Stimulated activated naive CD8-positive, alpha-beta T cell treated with anti-CD3 and anti-CD28 coated beads, Interleukin-15, amount 100 ng/mL, for 72 hours (primary cell): ENCODE measurements at regions not wholly inside any gene's neighbourhood (a gene's known extent, or its start where the extent isn't known, plus 50 kb on each side); places are given as distances from the start of the nearest gene placed in this dataset.

Source experiments
- ATAC-seq: fragments of 150-1000 bp; cut with Tn5 transposase; 2 replicates; pipeline ENCODE4 v1.10.0; 2021; ENCODE audit warnings: mild to moderate bottlenecking, moderate library complexity
- DNase-seq, 2 donors: peaks; one replicate each; pipeline ENCODE4 v3.0.0; 2021 to 2022
- H3K27ac Mint-ChIP-seq, 2 donors: one replicate each; pipeline ENCODE4 v1.8.0; 2022; ENCODE audit warnings: mild to moderate bottlenecking in 2 of 2, mixed read lengths in 2 of 2, moderate library complexity in 2 of 2
- H3K27me3 Mint-ChIP-seq: one replicate; pipeline ENCODE4 v1.8.0; 2022; ENCODE audit warnings: mixed read lengths
- H3K4me1 Mint-ChIP-seq: one replicate; pipeline ENCODE4 v1.8.0; 2022; ENCODE audit warnings: mild to moderate bottlenecking, mixed read lengths
- H3K4me3 Mint-ChIP-seq, 2 donors: one replicate each; pipeline ENCODE4 v1.8.0; 2022; ENCODE audit warnings: mild to moderate bottlenecking in 2 of 2, mixed read lengths in 2 of 2, moderate library complexity in 1 of 2
- H3K9me3 Mint-ChIP-seq, 2 donors: one replicate each; pipeline ENCODE4 v1.8.0; 2022; ENCODE audit warnings: mixed read lengths in 2 of 2

DNA sequence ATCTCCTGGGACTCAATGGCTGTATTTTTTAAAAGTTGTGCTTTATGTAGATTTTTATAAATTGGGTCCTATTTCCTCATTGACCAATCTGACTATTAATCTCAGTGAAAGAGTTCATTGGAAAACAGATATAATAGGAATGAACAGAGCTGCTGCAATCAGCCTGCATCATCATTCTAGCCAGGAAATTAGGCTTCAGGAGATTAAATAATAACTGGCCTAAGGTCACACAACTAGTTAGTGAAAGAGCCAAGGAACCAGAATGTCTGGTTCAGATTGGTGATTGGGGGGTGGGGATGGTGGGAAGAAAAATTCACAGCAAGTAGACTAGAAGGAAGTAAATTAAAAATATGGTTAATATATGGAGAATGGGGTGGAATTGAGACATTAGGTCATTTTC is 180.9 kb upstream of the ROPN1 start:
- Mint-ChIP-seq H3K4me3 (no peak overlapping the region), H3K27ac (no peak overlapping the region), H3K4me1 (no peaks in the 10 kb centered on the region), H3K27me3 (peaks cover 18% of the 10 kb centered on the region), H3K9me3 (no peaks in the 10 kb centered on the region)
- ATAC-seq (no peak), DNase-seq (no peak)

DNA sequence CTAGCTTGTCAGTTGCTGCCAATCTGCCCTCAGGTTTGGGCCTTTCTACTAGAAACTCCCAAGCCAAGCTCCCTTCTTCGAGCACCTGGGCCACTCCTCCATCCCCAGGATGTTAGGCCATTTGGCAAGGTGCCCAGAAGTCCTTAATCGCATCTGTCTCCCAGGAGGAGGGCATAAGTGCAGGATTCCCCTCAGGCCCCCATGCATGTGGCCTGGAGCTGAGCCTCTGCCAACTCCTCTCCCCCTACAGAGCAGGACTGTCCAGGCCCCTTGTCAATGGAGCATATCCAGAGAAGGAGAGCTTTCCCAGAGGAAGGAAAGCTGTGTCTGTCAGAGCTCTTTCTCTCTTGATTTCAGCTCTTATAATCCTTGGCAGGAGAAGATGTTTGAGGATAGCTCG is 182.6 kb upstream of the ROPN1 start:
- ATAC-seq: no peak
- Mint-ChIP-seq H3K27ac (no peak overlapping the region), H3K4me1 (no peaks in the 10 kb centered on the region), H3K27me3 (peaks cover 5% of the 10 kb centered on the region), H3K4me3 (no peak overlapping the region), H3K9me3 (no peaks in the 10 kb centered on the region)
- DNase-seq: no peak

DNA sequence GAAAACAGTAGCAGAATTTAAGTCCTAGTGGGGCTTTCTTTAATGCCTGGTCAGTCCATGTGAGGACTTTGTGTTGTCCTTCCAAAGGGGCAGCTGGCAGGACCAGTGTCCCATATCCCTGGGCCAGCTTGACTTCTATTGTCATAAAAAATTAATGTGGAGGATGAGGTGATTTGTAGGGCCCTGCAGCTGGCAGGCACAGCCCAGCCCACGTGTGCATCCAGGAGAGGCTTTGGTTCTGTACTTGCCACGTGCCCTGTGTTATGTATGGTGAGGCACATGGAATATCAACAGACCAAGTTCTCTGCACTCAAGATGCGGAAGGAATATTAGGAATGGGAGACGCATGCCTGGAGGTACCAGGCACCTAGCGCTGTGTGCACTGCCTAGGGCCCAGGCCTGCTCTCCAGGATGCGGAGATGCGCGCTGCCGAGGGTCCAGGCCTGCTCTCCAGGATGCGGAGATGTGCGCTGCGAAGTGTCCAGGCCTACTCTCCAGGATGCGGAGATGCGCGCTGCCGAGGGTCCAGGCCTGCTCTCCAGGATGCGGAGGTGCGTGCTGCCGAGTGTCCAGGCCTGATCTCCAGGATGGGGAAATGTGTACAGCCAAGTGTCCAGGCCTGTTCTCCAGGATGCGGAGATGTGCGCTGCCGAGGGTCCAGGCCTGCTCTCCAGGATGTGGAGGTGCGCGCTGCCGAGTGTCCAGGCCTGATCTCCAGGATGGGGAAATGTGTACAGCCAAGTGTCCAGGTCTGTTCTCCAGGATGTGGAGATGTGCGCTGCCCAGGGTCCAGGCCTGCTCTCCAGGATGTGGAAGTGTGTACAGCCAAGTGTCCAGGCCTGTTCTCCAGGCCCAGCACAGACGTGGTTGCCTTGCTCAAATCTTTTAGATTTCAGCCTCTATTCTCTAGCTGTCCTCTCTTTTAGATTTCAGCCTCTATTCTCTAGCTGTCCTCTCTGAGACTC is 183.3 kb upstream of the ROPN1 start:
- no peaks in the 10 kb centered on the region for H3K27me3 Mint-ChIP-seq
- H3K9me3 Mint-ChIP-seq: no peaks in the 10 kb centered on the region
- H3K4me1 Mint-ChIP-seq: no peaks in the 10 kb centered on the region
- no peak for ATAC-seq
- H3K27ac Mint-ChIP-seq: no peak overlapping the region
- no peak for DNase-seq
- H3K4me3 Mint-ChIP-seq: no peak overlapping the region

DNA sequence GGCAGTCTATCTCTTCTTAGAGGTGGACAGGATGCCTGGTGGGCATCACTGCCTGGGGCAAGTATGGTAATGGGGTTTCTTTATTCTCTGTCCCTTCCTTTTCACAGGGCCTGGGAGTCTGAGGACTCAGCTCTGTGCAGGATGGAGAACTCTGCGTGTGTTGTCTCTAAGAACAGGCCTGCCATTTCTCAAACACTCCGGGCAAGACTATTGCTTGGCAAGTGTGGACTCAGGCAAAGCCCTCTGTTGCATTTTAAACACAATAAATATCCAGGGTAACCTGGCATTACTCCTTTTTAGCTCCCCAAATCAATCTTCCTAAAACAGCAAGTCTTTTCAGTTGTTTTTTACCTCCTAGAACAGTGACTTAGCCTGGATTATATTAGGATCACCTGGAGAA is 185.1 kb upstream of the ROPN1 start:
- Mint-ChIP-seq H3K9me3 (no peaks in the 10 kb centered on the region), H3K27me3 (no peaks in the 10 kb centered on the region)

DNA sequence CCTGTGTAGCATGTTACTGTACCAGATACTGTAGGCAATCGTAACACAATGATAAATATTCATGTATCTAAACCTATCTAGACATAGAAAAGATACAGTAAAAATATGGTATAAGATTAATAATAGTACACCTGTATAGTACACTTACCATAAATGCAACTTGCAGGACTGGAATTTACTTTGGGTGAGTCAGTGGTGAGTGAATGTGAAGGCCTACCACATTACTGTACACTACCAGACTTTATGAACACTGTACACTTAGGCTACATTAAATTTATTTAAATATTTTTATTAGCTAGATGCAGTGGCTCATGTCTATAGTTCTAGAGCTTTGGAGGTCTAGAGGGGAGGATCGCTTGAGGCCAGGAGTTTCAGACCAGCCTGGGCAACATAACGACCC is 186.6 kb upstream of the ROPN1 start:
- H3K4me3 Mint-ChIP-seq: no peak overlapping the region
- H3K4me1 Mint-ChIP-seq: no peaks in the 10 kb centered on the region
- H3K27ac Mint-ChIP-seq: no peak overlapping the region
- DNase-seq (no peak), ATAC-seq (no peak)
- H3K9me3 Mint-ChIP-seq: no peaks in the 10 kb centered on the region
- no peaks in the 10 kb centered on the region for H3K27me3 Mint-ChIP-seq

More for the DNA sequence above, 185.1 kb upstream of the ROPN1 start:
- no peaks in the 10 kb centered on the region for H3K4me1 Mint-ChIP-seq
- DNase-seq (no peak), ATAC-seq (no peak)
- no peak overlapping the region for H3K4me3 Mint-ChIP-seq
- no peak overlapping the region for H3K27ac Mint-ChIP-seq

DNA sequence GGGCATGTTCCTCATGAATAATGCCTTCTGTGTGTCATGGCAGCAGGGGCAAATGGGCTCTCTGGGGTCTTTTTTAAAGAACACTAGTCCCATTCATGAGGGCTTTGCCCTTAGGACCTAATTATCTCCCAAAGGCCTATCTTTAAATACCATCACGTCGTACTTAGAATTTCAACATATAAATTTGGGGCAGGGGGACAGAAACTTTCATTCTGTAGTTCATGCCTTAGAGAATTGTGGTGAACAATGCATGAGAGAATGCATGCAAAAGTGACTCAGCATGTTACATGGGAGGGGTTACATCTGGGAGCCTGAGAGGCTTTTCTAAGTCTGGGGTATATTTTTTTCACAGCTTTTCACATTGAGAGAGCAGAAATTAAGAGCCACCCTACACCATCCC is 208.5 kb upstream of the ROPN1 start:
- Mint-ChIP-seq H3K4me1 (no peaks in the 10 kb centered on the region), H3K9me3 (no peaks in the 10 kb centered on the region), H3K27ac (no peak overlapping the region), H3K27me3 (peaks cover 32% of the 10 kb centered on the region), H3K4me3 (no peak overlapping the region)
- DNase-seq (no peak), ATAC-seq (no peak)

DNA sequence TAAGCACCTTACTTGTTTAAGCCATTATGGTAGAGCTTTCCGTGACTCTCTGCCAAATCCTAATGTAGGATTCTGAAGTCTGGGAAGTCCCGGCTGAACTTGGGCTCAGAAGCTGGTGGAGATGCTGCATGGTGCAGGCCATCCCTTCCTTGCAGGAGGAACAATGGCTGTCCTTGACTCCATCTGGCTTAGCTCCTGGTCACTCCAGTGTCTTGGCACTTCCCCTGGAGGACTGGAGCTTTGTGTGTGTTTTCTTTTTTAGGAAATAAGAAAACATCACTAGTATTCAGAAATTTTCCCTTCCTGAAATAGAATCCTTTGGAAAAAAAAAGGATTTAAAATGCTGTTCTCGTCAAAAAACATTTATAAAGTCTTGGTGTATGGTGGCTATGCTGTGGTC is 209.3 kb upstream of the ROPN1 start:
- no peak overlapping the region for H3K27ac Mint-ChIP-seq
- no peak overlapping the region for H3K4me3 Mint-ChIP-seq
- peaks cover 32% of the 10 kb centered on the region for H3K27me3 Mint-ChIP-seq
- ATAC-seq (no peak), DNase-seq (no peak)
- no peaks in the 10 kb centered on the region for H3K9me3 Mint-ChIP-seq
- H3K4me1 Mint-ChIP-seq: no peaks in the 10 kb centered on the region

DNA sequence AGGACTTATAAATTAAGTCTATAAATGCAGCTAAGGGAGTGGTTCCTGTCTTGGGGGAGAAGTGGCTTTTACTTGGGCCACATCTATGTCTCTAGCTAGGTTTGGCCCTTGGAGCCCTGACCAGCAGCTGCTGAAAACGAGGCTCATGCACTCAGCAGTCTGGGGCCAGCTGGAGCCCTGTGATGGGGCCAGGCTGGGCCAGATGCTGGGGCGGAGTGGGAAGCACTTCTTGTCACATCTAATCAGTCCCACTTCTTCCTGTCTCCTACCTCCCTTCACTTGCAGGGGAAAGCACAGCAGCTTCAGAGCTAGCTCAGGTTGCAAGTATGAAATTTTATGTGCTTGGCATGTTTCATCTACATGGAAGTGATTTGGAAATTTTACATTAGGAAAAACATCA is 209.9 kb upstream of the ROPN1 start:
- H3K27me3 Mint-ChIP-seq: peaks cover 32% of the 10 kb centered on the region
- H3K4me1 Mint-ChIP-seq: no peaks in the 10 kb centered on the region
- no peak overlapping the region for H3K27ac Mint-ChIP-seq
- H3K4me3 Mint-ChIP-seq: no peak overlapping the region
- DNase-seq: no peak
- no peaks in the 10 kb centered on the region for H3K9me3 Mint-ChIP-seq
- no peak for ATAC-seq

DNA sequence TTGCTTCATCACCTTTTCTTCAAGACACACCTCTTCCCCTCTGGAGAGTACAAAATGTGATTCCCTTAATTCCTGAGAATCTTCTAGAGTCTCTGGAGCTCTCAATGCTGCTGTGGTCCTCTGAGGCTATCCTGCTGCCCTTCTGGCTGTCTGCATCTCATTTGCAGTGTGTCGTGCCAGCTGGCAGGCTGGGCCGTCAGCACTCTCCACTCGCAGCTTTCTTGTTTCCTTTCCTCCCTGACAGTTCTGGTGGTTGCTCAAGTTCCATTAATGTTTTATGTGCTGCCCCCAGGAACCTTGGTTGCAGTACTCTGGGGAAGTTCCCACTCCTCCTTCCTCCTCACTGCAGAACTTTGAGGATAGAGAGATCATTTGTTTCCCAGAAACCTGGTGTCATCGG is 210.8 kb upstream of the ROPN1 start:
- no peak overlapping the region for H3K27ac Mint-ChIP-seq
- DNase-seq (no peak), ATAC-seq (no peak)
- no peaks in the 10 kb centered on the region for H3K4me1 Mint-ChIP-seq
- no peak overlapping the region for H3K4me3 Mint-ChIP-seq
- H3K9me3 Mint-ChIP-seq: no peaks in the 10 kb centered on the region
- H3K27me3 Mint-ChIP-seq: peaks cover 25% of the 10 kb centered on the region

DNA sequence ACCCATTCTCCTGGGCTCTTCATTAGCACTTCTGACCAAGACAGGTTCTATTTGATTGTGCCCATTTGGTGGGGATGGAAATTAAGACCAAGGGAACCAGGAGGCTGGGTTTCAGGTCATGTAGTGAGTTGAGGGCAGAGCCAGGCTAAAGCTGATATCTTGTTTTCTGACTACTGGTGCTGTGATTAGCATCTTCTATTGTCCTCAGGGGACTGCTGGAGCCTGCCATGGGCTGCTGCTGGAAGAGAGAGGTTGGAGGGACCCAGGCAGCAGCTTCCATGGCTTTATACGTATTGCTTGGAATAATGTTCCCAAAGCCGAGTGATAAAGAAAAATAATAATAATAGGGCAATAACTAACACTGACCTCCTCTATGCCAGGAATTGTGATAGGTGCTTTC is 211.4 kb upstream of the ROPN1 start:
- ATAC-seq (no peak), DNase-seq (no peak)
- Mint-ChIP-seq H3K9me3 (no peaks in the 10 kb centered on the region), H3K27me3 (peaks cover 22% of the 10 kb centered on the region), H3K27ac (no peak overlapping the region), H3K4me1 (no peaks in the 10 kb centered on the region), H3K4me3 (no peak overlapping the region)

DNA sequence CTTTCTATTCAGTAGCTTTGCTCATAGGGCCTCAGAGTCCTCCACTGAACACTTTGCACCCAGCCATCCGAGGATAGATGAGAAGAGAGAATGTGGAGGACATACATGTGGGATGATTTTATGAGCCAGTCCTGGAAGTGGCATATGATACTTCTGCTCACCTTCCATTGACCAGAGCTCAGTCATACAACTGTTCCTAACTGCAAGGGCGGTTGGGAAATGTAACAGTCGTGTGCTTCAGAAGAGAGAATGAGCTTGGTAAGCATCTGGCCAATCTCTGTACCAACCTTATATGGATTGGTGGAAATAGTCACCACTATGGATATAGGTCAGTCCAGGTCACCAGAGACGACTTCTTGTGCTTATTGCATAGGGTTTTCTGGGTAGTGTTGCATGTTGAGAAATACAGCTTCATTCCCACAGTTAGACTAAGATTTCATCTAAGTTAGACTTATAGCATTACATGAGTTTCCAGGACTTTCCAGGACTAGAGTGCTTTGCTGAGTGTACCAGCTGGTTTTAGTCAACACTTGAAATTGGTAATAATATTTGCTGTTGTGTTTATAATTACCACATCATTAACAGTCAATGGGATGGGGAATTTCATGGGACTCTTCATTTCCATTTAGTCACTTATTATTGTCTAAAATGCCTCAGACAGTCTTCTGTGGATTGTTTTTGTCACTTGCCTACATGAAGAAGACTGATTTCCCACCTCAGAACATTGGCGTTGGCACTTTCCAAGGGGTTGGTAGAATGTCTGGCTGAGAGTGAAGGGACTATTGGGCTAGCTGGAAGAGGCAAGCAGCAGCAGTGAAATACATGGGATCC is 214.5 kb upstream of the ROPN1 start:
- Mint-ChIP-seq H3K4me1 (no peaks in the 10 kb centered on the region), H3K27ac (no peak overlapping the region), H3K9me3 (no peaks in the 10 kb centered on the region), H3K4me3 (no peak overlapping the region), H3K27me3 (peaks cover 17% of the 10 kb centered on the region)
- ATAC-seq: no peak
- DNase-seq: no peak

DNA sequence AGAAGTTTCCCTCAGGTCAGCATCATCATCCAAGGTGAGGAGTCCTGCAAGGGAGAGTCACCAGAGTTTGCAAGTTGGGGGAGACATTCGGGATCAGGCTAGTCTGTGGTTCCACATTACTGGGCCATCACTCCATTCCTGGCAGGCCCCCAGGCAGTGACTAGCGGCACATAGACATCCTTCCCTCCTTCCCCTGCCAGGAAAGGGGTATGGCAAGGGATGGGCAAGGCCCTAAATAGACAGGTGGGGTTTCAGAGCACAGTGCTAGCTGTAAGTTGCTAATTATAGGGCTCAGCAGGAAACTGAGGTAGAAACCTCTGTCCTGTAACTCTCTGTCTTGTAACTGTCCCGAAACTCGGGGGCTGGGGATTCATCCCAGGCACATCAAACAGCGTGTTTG is 215.2 kb upstream of the ROPN1 start:
- no peak for DNase-seq
- ATAC-seq: no peak
- no peaks in the 10 kb centered on the region for H3K9me3 Mint-ChIP-seq
- H3K4me1 Mint-ChIP-seq: no peaks in the 10 kb centered on the region
- no peak overlapping the region for H3K4me3 Mint-ChIP-seq
- H3K27me3 Mint-ChIP-seq: peaks cover 17% of the 10 kb centered on the region
- no peak overlapping the region for H3K27ac Mint-ChIP-seq

DNA sequence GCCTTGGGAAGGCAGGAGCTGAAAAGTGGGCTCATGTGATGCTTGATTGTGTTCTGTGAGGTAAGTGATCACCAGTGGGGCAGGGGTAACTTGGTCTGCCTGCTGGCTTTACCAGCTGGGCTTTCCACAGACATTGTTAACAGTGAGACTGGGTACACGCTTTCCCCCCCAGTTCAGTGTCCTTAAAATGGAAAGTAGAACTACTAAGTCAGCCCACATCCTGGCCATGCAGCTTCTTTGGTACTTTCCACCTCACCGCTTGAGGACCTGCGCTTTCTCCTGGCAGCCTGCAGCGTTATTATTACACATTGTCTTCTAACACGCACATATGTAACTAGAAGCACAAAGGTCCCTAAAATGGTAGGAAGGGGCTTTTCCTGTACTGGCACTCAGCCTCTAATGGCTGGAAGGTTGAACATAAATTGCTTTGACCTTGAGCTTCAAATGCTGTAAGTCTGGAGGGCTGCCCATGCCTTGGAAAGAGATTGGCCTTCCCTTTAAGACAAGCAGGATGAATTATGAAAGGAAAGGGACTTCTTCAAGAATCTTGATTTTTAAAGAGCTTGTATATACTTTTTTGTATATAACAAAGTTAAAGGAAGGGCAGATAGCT is 216.1 kb upstream of the ROPN1 start:
- H3K27me3 Mint-ChIP-seq: peaks cover 15% of the 10 kb centered on the region
- no peak overlapping the region for H3K27ac Mint-ChIP-seq
- H3K4me1 Mint-ChIP-seq: no peaks in the 10 kb centered on the region
- ATAC-seq (no peak), DNase-seq (no peak)
- no peak overlapping the region for H3K4me3 Mint-ChIP-seq
- no peaks in the 10 kb centered on the region for H3K9me3 Mint-ChIP-seq

DNA sequence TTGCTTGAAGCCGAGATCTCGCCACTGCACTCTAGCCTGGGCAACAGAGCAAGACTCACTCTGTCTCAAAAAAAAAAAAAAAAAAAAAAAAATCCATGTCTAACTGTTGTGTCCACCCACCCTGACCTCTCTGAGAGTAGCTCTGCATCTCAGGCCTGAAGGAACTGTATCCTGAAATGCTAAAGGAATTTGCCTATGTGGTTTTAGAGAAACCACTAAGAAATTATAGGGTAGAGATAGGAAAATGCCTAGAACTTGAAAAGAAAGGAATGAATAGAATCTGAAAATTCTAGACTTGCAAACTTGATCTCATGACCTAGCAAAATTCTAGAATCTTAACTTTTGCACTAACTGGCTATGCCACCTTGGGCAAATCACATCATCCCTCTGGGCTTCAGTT is 217.5 kb upstream of the ROPN1 start:
- DNase-seq (no peak), ATAC-seq (no peak)
- H3K4me3 Mint-ChIP-seq: no peak overlapping the region
- no peak overlapping the region for H3K27ac Mint-ChIP-seq
- H3K9me3 Mint-ChIP-seq: no peaks in the 10 kb centered on the region
- no peaks in the 10 kb centered on the region for H3K4me1 Mint-ChIP-seq
- H3K27me3 Mint-ChIP-seq: peaks cover 8% of the 10 kb centered on the region

DNA sequence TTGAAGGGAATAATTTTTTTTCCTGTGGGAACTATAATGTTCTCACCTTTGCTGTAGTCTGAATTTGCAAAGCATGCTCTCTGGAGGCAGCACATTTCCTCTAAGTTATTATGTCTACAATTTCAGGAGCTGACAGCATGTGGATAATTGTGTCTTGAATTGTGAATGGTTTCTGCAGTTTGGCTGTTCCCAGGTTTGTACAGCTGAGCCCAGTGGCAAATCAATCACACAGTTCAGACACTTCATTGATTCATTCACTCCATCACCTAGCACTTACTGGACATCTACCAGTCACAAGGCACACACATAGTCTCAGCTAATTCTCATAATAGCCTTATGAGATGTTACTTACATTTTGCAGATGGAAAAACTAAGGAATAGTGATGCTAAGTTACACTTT is 219.0 kb upstream of the ROPN1 start:
- Mint-ChIP-seq H3K4me1 (no peaks in the 10 kb centered on the region), H3K27ac (no peak overlapping the region), H3K27me3 (no peaks in the 10 kb centered on the region), H3K9me3 (no peaks in the 10 kb centered on the region), H3K4me3 (no peak overlapping the region)
- no peak for ATAC-seq
- no peak for DNase-seq

DNA sequence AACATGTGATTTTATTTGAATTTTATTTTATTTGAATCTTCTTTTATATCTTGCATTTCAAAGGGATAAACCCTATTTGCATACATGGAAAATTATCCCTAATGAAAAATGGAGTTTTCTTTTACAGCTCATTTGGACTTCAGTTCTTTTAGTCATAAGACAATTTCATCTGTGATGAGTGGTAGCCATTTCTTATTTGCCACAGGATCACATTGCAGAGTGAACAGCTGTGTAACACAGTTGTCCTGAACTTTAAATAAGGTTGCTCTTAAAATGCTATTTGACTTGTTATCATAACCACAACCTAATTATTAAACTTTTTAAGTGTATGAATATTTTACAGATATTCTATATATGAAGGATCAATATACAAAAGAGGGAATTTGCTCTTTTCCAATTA is 221.7 kb upstream of the ROPN1 start:
- Mint-ChIP-seq H3K4me3 (no peak overlapping the region), H3K27me3 (no peaks in the 10 kb centered on the region), H3K9me3 (peaks cover 0 to 10% of the 10 kb centered on the region in 2 donors), H3K4me1 (no peaks in the 10 kb centered on the region), H3K27ac (no peak overlapping the region)
- no peak for DNase-seq
- ATAC-seq: no peak
